Bronchial epithelial cell (primary cell): ENCODE measurements at regions not wholly inside any gene's neighbourhood (a gene's known extent, or its start where the extent isn't known, plus 50 kb on each side); places are given as distances from the start of the nearest gene placed in this dataset.
"Not testable (repeated sequence)": the region's sequence is repeated elsewhere in the genome, so short reads cannot be mapped to it uniquely, and the experiment has no call there.

Experiments
- DNase-seq: peaks from one replicate; pipeline ENCODE4 v3.0.0-alpha.2; 2010; ENCODE audit warnings: low read depth
- FAIRE-seq: peaks from 2 replicates; lab custom pipeline; 2011; peaks lifted over from hg19 to GRCh38; lab: Jason Lieb, UNC
- H3K27me3 ChIP-seq: 2 replicates; pipeline ENCODE4 v1.5.1; 2011; ENCODE audit warnings: low read length; ENCODE audit not compliant: control insufficient read depth, insufficient read depth
- H3K36me3 ChIP-seq: 2 replicates; pipeline ENCODE4 v1.5.1; 2011; ENCODE audit warnings: low read length; ENCODE audit not compliant: control insufficient read depth, insufficient read depth
- H3K4me3 ChIP-seq: 2 replicates; pipeline ENCODE4 v1.5.1; 2011; ENCODE audit warnings: mild to moderate bottlenecking, low read depth, low read length, control low read depth
- CTCF ChIP-seq: IDR thresholded peaks from 2 replicates; pipeline ENCODE4 v1.5.1; 2011; ENCODE audit warnings: mild to moderate bottlenecking, moderate library complexity, low read length, control low read depth, inconsistent platforms; ENCODE audit not compliant: insufficient read depth, severe bottlenecking

DNA sequence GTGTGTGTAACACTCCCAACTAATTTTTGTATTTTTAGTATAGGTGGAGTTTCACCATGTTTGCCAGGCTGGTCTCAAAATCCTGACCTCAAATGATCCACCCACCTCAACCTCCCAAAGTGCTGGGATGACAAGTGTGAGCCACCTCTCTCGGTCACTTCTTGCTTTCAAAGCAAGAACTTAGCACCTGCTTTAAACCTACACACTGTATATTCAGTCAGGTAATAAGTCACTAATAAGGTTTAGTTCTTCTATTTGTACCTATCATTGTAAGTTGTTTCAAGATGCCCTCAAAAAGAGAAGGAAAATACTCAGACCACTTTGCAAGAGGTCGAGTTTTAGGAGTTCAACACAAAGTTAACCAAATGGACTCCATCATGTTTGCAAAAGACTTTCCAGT is 431.3 kb downstream of the MRPL39 start:
- H3K27me3 ChIP-seq = no peaks in the 10 kb centered on the region
- no peak for TF ChIP-seq CTCF
- H3K4me3 ChIP-seq = no peak overlapping the region
- DNase-seq (no peak), FAIRE-seq (no peak)
- H3K36me3 ChIP-seq = no peaks in the 10 kb centered on the region

- no peak for TF ChIP-seq CTCF
- no peak for DNase-seq
- Histone ChIP-seq H3K27me3 (no peaks in the 10 kb centered on the region), H3K36me3 (no peaks in the 10 kb centered on the region), H3K4me3 (no peak overlapping the region)
- FAIRE-seq = no peak
Observed at GRCh38 chr21:25171438-25171837, 435.8 kb downstream of the MRPL39 start.

DNA sequence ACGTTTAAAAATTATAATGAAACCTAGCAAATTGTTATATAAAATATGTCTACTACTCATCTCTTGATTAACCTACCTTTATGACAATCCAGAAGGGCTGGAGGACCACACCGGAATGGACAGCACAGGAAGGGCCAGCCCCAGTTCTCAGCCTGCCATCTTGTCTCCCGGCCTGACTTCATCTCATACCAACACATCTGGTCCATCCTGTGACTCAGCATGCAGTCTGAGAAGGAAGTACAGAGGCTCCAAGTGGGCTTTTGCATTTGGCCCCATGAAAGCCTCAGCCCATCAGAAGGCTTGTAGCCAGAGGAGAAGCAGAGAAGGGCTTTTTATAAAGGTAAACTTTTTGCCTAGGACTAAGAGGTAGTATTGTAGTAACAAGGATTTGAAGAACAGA is 436.6 kb downstream of the MRPL39 start:
- TF ChIP-seq CTCF = no peak
- no peak overlapping the region for H3K4me3 ChIP-seq
- no peaks in the 10 kb centered on the region for H3K27me3 ChIP-seq
- DNase-seq (no peak), FAIRE-seq (no peak)
- no peaks in the 10 kb centered on the region for H3K36me3 ChIP-seq

- Histone ChIP-seq H3K36me3 (no peaks in the 10 kb centered on the region), H3K27me3 (no peaks in the 10 kb centered on the region), H3K4me3 (no peak overlapping the region)
- FAIRE-seq = no peak
- no peak for TF ChIP-seq CTCF
- DNase-seq = peak; percentile 1
Observed at GRCh38 chr21:25169370-25169769, 437.9 kb downstream of the MRPL39 start.

- FAIRE-seq, DNase-seq, H3K36me3 ChIP-seq: not testable (repeated sequence)
Observed at GRCh38 chr21:25166904-25167303, 440.4 kb downstream of the MRPL39 start.

DNA sequence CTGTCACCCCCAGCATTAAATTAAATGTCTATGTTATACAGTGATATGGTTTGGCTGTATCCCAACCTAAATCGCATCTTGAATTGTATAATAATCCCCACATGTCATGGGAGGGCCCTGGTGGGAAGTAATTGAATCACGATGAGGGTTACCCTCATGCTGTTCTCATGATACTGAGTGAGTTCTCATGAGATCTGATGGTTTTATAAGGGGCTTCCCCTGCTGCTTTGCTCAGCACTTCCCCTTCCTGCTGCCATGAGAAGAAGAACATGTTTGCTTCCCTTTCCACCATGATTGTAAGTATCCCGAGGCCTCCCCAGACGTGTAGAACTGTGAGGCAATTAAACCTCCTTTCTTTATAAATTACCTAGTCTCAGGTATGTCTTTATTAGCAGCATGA is 445.7 kb downstream of the MRPL39 start:
- no peaks in the 10 kb centered on the region for H3K36me3 ChIP-seq
- no peak for TF ChIP-seq CTCF
- H3K27me3 ChIP-seq = no peaks in the 10 kb centered on the region
- no peak overlapping the region for H3K4me3 ChIP-seq
- FAIRE-seq = no peak
- DNase-seq = no peak

More at GRCh38 chr21:25166904-25167303, 440.4 kb downstream of the MRPL39 start:
- H3K4me3 ChIP-seq, H3K27me3 ChIP-seq: not testable (repeated sequence)

DNA sequence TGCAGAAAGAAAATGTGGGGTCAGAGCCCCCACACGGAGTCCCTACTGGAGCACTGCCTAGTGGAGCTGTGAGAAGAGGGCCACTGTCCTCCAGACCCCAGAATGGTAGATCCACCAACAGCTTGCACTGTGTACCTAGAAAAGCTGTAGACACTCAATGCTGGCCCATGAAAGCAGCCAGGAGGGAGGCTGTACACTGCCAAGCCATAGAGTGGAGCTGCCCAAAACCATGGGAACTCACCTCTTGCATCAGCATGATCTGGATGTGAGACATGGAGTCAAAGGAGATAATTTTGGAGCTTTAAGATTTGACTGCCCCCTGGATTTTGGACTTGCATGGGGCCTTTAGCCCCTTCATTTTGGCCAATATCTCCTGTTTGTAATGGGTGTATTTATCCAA is 452.3 kb downstream of the MRPL39 start:
- not testable (repeated sequence) for H3K27me3 ChIP-seq, FAIRE-seq, DNase-seq, H3K4me3 ChIP-seq, H3K36me3 ChIP-seq
